HG03342 (cell line): ENCODE measurements at regions not wholly inside any gene's neighbourhood (a gene's known extent, or its start where the extent isn't known, plus 50 kb on each side); places are given as distances from the start of the nearest gene placed in this dataset.
A peak's percentile ranks its signal among the peaks of the same experiment; 100 is the strongest.
"Not testable (repeated sequence)": the region's sequence is repeated elsewhere in the genome, so short reads cannot be mapped to it uniquely, and the experiment has no call there.

Source experiments
- ATAC-seq: cut with Tn5 transposase; IDR thresholded peaks from one replicate; pipeline ENCODE4 v1.9.1; 2021; ENCODE audit warnings: mild to moderate bottlenecking, moderate library complexity; ENCODE audit not compliant: unreplicated experiment

- peak; percentile 56 for ATAC-seq
These were observed 60.6 kb upstream of the AKR1C1 start for GRCh38 chr10:4902571-4903011.

- ATAC-seq = not testable (repeated sequence)
These were observed 60.1 kb upstream of the AKR1C1 start for GRCh38 chr10:4903126-4903525.

- not testable (repeated sequence) for ATAC-seq
These were observed 59.5 kb upstream of the AKR1C1 start for GRCh38 chr10:4903675-4904074.

GRCh38 chr10:4909118-4909517 is 54.1 kb upstream of the AKR1C1 start:
- ATAC-seq = no peak
